Activated CD4-positive, alpha-beta T cell treated with anti-CD3 and anti-CD28 coated beads, Interleukin-2, Interleukin-4, amounts not matched to agents 100 ng/mL and 50 ng/mL, durations not matched to agents 16 hours and 8 hours (primary cell): ENCODE measurements at regions not wholly inside any gene's neighbourhood (a gene's known extent, or its start where the extent isn't known, plus 50 kb on each side); places are given as distances from the start of the nearest gene placed in this dataset.

Experiments used
- DNase-seq: peaks from one replicate; pipeline ENCODE4 v3.0.0-alpha.2; 2020; ENCODE audit warnings: low spot score

- no peak for DNase-seq
These were observed 147.0 kb upstream of the THRB start for GRCh38 chr3:24641628-24642027.

- no peak for DNase-seq
These were observed 150.4 kb upstream of the THRB start for GRCh38 chr3:24645047-24645446.

GRCh38 chr3:24646790-24647189, 152.1 kb upstream of the THRB start:
- DNase-seq, result no peak

GRCh38 chr3:24648063-24648462, 153.4 kb upstream of the THRB start:
- no peak for DNase-seq

GRCh38 chr3:24650839-24651238, 156.2 kb upstream of the THRB start:
- DNase-seq, result no peak

GRCh38 chr3:24657870-24658510, 163.3 kb upstream of the THRB start:
- DNase-seq, result no peak

GRCh38 chr3:24661175-24661584, 166.5 kb upstream of the THRB start:
- DNase-seq, result no peak

GRCh38 chr3:24662449-24663345, 168.0 kb upstream of the THRB start:
- DNase-seq, result no peak

- no peak for DNase-seq
These were observed 168.8 kb upstream of the THRB start for GRCh38 chr3:24663406-24663805.

GRCh38 chr3:24668039-24668438, 173.4 kb upstream of the THRB start:
- DNase-seq, result no peak

GRCh38 chr3:24670871-24671270, 176.2 kb upstream of the THRB start:
- DNase-seq, result no peak

- DNase-seq, result no peak
These were observed 178.9 kb upstream of the THRB start for GRCh38 chr3:24673596-24673995.

- no peak for DNase-seq
These were observed 179.6 kb upstream of the THRB start for GRCh38 chr3:24674261-24674660.

GRCh38 chr3:24678021-24678420, 183.4 kb upstream of the THRB start:
- no peak for DNase-seq

GRCh38 chr3:24678421-24678865, 183.8 kb upstream of the THRB start:
- DNase-seq, result peak; percentile 74

GRCh38 chr3:24679429-24679828, 184.8 kb upstream of the THRB start:
- peak; percentile 17 for DNase-seq

GRCh38 chr3:24680214-24680967, 185.7 kb upstream of the THRB start:
- peak; percentile 57 for DNase-seq

- no peak for DNase-seq
These were observed 187.5 kb upstream of the THRB start for GRCh38 chr3:24682141-24682547.

GRCh38 chr3:24683090-24683489, 188.4 kb upstream of the THRB start:
- no peak for DNase-seq

GRCh38 chr3:24683633-24684384, 189.2 kb upstream of the THRB start:
- peak; percentile 12 for DNase-seq

GRCh38 chr3:24684506-24685023, 189.9 kb upstream of the THRB start:
- no peak for DNase-seq

GRCh38 chr3:24686808-24687207, 192.2 kb upstream of the THRB start:
- peak; percentile 40 for DNase-seq
